Psoas muscle (tissue), 7 donors: ENCODE measurements at regions not wholly inside any gene's neighbourhood (a gene's known extent, or its start where the extent isn't known, plus 50 kb on each side); places are given as distances from the start of the nearest gene placed in this dataset.

ENCODE experiments used
- ATAC-seq, 4 donors: fragments of 200-7000 bp; cut with Tn5 transposase; one replicate each; pipeline ENCODE4 v1.9.1; 2020; ENCODE audit warnings: moderate library complexity in 3 of 4, mild to moderate bottlenecking in 2 of 4
- DNase-seq, 2 donors: peaks; one replicate each; pipeline ENCODE4 v3.0.0-alpha.2; 2020
- H3K27ac ChIP-seq: fragments of 200-600 bp; one replicate; pipeline ENCODE4 v1.8.0; 2022
- H3K27me3 ChIP-seq, 3 donors: fragments of 200-600 bp in 1 of 3; one replicate each; pipeline versions ENCODE4 v1.6.1 to v1.8.0; 2013 to 2022; ENCODE audit warnings: low read length in 2 of 3, mild to moderate bottlenecking in 2 of 3, moderate library complexity in 1 of 3; ENCODE audit not compliant: insufficient read depth in 3 of 3
- H3K36me3 ChIP-seq, 2 donors: fragments of 200-600 bp in 1 of 2; one replicate each; pipeline versions ENCODE4 v1.6.1 to v1.8.0; 2013 to 2022; ENCODE audit warnings: low read depth in 1 of 2, mild to moderate bottlenecking in 1 of 2, moderate library complexity in 1 of 2; ENCODE audit not compliant: insufficient read depth in 1 of 2
- H3K4me1 ChIP-seq: fragments of 200-600 bp; one replicate; pipeline ENCODE4 v1.8.0; 2022
- H3K4me3 ChIP-seq: fragments of 200-600 bp; one replicate; pipeline ENCODE4 v1.8.0; 2022; ENCODE audit warnings: mild to moderate bottlenecking
- H3K9me3 ChIP-seq: fragments of 200-600 bp; one replicate; pipeline ENCODE4 v1.8.0; 2022
- CTCF ChIP-seq: fragments of 200-600 bp; IDR thresholded peaks from one replicate; pipeline ENCODE4 v1.8.0; 2022; ENCODE audit warnings: antibody characterized with exemption
- WGBS, 3 donors: extraction: QIAGEN DNeasy Blood & Tissue Kit; methylation state at CpG; one replicate each; pipeline versions ENCODE4 v1.1.6 to v1.1.7; 2013; 5-methylcytosine and 5-hydroxymethylcytosine counted together
- intact Hi-C, 2 donors: fragments of 100-400 bp; cut with DNase I; formaldehyde crosslinking; loops; one replicate each; pipeline versions ENCODE4 v1.11.0 to v1.14.2; 2022
- donor health status: healthy with polysubstance abuse.
- donor health status: DM: no; HTN: no; CAD: no; lungs with moderate emphysema.
- donor health status: Bipolar disorder and iron deficiency.
- donor health status: healthy.
- donor health status: DM: yes; HTN: yes; CAD: no.
- donor health status: DM: no; HTN: no; CAD: no.
- donor health status: DM: yes; HTN: yes; CAD: no.

- intact Hi-C loops, result no loop called here
- H3K9me3 ChIP-seq, result no peaks in the 10 kb centered on the region
- H3K27ac ChIP-seq, result no peak overlapping the region
- TF ChIP-seq CTCF, result no peak
- no peaks in the 10 kb centered on the region for H3K36me3 ChIP-seq
- no peaks in the 10 kb centered on the region for H3K4me1 ChIP-seq
- DNase-seq (no peak), ATAC-seq (no peak)
- WGBS, 3 donors, result 32 to 45% (median 35%) methylated on average over 5 of the region's 5 CpGs
- peaks cover 0 to 4% (median 0%) of the 10 kb centered on the region in 3 donors for H3K27me3 ChIP-seq
- H3K4me3 ChIP-seq, result no peak overlapping the region
These were observed 97.1 kb upstream of the DAB1 start for GRCh38 chr1:57520743-57521515.

- WGBS, 3 donors, result 46 to 70% (median 54%) methylated on average over 3 of the region's 3 CpGs
- ATAC-seq, result no peak
These were observed 94.6 kb upstream of the DAB1 start for GRCh38 chr1:57518496-57518895.

GRCh38 chr1:57517587-57518374, 93.9 kb upstream of the DAB1 start:
- Histone ChIP-seq H3K9me3 (no peaks in the 10 kb centered on the region), H3K27me3 (peaks cover 0 to 4% (median 0%) of the 10 kb centered on the region in 3 donors), H3K4me1 (no peaks in the 10 kb centered on the region), H3K4me3 (no peak overlapping the region), H3K27ac (no peak overlapping the region), H3K36me3 (no peaks in the 10 kb centered on the region)
- intact Hi-C loops, result no loop called here
- DNase-seq (no peak), ATAC-seq (no peak)
- TF ChIP-seq CTCF, result no peak
- 55 to 59% (median 59%) methylated on average over 7 of the region's 7 CpGs for WGBS, 3 donors

More at GRCh38 chr1:57518496-57518895, 94.6 kb upstream of the DAB1 start:
- H3K27ac ChIP-seq, result no peak overlapping the region
- no peak overlapping the region for H3K4me3 ChIP-seq
- TF ChIP-seq CTCF, result no peak
- H3K9me3 ChIP-seq, result no peaks in the 10 kb centered on the region
- H3K36me3 ChIP-seq, result no peaks in the 10 kb centered on the region
- intact Hi-C loops, result no loop called here
- H3K27me3 ChIP-seq, result peaks cover 0 to 4% (median 0%) of the 10 kb centered on the region in 3 donors
- DNase-seq, result no peak
- no peaks in the 10 kb centered on the region for H3K4me1 ChIP-seq

- 6 to 23% (median 10%) methylated on average over 1 of the region's 1 CpG for WGBS, 3 donors
- Histone ChIP-seq H3K4me3 (no peak overlapping the region), H3K4me1 (no peaks in the 10 kb centered on the region), H3K27me3 (no peaks in the 10 kb centered on the region), H3K36me3 (no peaks in the 10 kb centered on the region), H3K9me3 (no peaks in the 10 kb centered on the region), H3K27ac (no peak overlapping the region)
- no peak for TF ChIP-seq CTCF
- ATAC-seq (no peak), DNase-seq (no peak)
- intact Hi-C loops, result no loop called here
These were observed 88.5 kb upstream of the DAB1 start for GRCh38 chr1:57512386-57512785.
